Body of pancreas (tissue), 4 donors: ENCODE measurements at regions not wholly inside any gene's neighbourhood (a gene's known extent, or its start where the extent isn't known, plus 50 kb on each side); places are given as distances from the start of the nearest gene placed in this dataset.

Experiments
- ATAC-seq: fragments of 150-250 bp; one replicate; pipeline ENCODE4 v1.9.1; 2016
- DNase-seq, 4 donors: peaks; one replicate each; pipeline ENCODE4 v3.0.0-alpha.2; 2019
- H3K27ac ChIP-seq, 4 donors: fragments of 200-600 bp; sonication (generic); 1 replicate in 3 of 4; 2 replicates in 1 of 4; pipeline versions ENCODE4 v1.5.1 to v1.6.1; 2016 to 2019; ENCODE audit warnings: mild to moderate bottlenecking in 1 of 4, mixed read lengths in 1 of 4, moderate library complexity in 1 of 4
- H3K27me3 ChIP-seq, 2 donors: fragments of 200-600 bp; sonication (generic); one replicate each; pipeline ENCODE4 v1.6.0; 2016; ENCODE audit warnings: mild to moderate bottlenecking in 1 of 2
- H3K36me3 ChIP-seq, 2 donors: fragments of 200-600 bp; sonication (generic); replicated peaks in 1 of 2; 2 replicates each; pipeline ENCODE4 v1.5.1; 2016; ENCODE audit warnings: low read depth in 2 of 2; ENCODE audit not compliant: insufficient read depth in 1 of 2
- H3K4me1 ChIP-seq: fragments of 200-600 bp; sonication (generic); one replicate; pipeline ENCODE4 v1.6.0; 2016
- H3K4me3 ChIP-seq, 2 donors: fragments of 200-600 bp; sonication (generic); 1 replicate in 1 of 2; 2 replicates in 1 of 2; pipeline ENCODE4 v1.5.1; 2016 to 2019
- H3K9me3 ChIP-seq, 3 donors: fragments of 200-600 bp; sonication (generic); 1 replicate in 2 of 3; 2 replicates in 1 of 3; pipeline ENCODE4 v1.5.1; 2016
- POLR2A ChIP-seq, 3 donors: fragments of 450-650 bp; IDR thresholded peaks; one replicate each; pipeline ENCODE4 v1.6.1; 2016; ENCODE audit warnings: antibody characterized with exemption in 3 of 3, mild to moderate bottlenecking in 2 of 3
- WGBS, 2 donors: methylation state at CpG; one replicate each; pipeline ENCODE4 v1.1.5; 2017; 5-methylcytosine and 5-hydroxymethylcytosine counted together
- intact Hi-C: fragments of 100-400 bp; cut with DNase I; formaldehyde crosslinking; loops from one replicate; pipeline ENCODE4 v1.15.1; 2023
- TF ChIP-seq, protein P1 (sequence below), 7 experiments: fragments of 450-650 bp in 4 of 7; fragments of 200-600 bp in 3 of 7; sonication (generic) in 3 of 7; IDR thresholded peaks; one replicate each; pipeline ENCODE4 v1.5.1; 2016 to 2019; ENCODE audit warnings: antibody characterized with exemption in 7 of 7

DNA sequence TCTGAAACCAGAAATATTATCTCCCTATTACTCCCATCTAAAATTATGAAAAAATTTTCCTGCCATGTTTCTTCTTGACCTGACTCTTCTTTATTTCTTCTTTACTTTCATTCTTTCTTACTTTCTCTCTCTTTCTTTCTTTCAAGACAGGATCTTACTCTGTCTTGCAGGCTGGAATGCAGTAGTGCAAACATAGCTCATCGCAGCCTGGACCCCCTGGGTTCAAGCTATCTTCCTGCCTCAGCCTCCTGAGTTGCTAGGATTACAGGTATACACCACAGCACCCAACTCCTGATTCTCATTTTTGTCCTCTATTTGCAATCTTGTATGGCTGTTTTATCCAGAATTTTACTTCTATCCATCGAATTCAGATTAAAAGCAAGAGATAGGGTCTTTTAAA is 631.1 kb downstream of the TBC1D4 start:
- TF ChIP-seq, protein P1, sequence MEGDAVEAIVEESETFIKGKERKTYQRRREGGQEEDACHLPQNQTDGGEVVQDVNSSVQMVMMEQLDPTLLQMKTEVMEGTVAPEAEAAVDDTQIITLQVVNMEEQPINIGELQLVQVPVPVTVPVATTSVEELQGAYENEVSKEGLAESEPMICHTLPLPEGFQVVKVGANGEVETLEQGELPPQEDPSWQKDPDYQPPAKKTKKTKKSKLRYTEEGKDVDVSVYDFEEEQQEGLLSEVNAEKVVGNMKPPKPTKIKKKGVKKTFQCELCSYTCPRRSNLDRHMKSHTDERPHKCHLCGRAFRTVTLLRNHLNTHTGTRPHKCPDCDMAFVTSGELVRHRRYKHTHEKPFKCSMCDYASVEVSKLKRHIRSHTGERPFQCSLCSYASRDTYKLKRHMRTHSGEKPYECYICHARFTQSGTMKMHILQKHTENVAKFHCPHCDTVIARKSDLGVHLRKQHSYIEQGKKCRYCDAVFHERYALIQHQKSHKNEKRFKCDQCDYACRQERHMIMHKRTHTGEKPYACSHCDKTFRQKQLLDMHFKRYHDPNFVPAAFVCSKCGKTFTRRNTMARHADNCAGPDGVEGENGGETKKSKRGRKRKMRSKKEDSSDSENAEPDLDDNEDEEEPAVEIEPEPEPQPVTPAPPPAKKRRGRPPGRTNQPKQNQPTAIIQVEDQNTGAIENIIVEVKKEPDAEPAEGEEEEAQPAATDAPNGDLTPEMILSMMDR (IDR thresholded peaks at IDR 0.05), result no peak
- TF ChIP-seq POLR2A (IDR thresholded peaks at IDR 0.05), result no peak
- no peak overlapping the region for H3K27ac ChIP-seq
- peaks cover 0 to 6% (median 0%) of the 10 kb centered on the region in 3 donors for H3K9me3 ChIP-seq
- H3K36me3 ChIP-seq, result no peaks in the 10 kb centered on the region
- no peak for ATAC-seq
- 19 to 33% methylated on average over 2 of the region's 2 CpGs for WGBS, 2 donors
- no peaks in the 10 kb centered on the region for H3K27me3 ChIP-seq
- H3K4me3 ChIP-seq, result no peak overlapping the region
- intact Hi-C loops, result no loop called here
- no peaks in the 10 kb centered on the region for H3K4me1 ChIP-seq
- no peak for DNase-seq

DNA sequence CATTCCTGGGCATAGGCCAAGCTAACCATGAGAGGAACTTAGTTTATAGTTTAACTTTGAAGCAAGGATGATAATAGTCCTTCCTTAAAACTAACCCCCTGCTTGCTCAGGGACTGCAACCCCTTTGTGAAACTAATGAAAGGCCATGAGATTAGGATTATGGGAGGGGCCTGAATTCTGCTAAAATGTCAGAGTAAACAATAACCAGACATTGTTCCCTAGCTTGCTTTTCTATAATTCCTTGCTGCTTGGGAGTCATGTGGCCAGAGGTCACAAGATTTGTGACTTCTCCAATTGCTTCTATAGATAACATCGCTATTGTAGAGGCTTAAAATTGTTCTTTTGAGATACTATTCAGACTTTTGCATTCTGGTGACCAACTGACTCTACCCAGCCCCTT is 634.0 kb downstream of the TBC1D4 start:
- TF ChIP-seq, protein P1 (IDR thresholded peaks at IDR 0.05), result no peak
- no peak for TF ChIP-seq POLR2A (IDR thresholded peaks at IDR 0.05)
- H3K27ac ChIP-seq, result no peak overlapping the region
- no peaks in the 10 kb centered on the region for H3K4me1 ChIP-seq
- ATAC-seq (no peak), DNase-seq (no peak)
- 77 to 80% methylated on average over 1 of the region's 1 CpG for WGBS, 2 donors
- H3K27me3 ChIP-seq, result no peaks in the 10 kb centered on the region
- H3K9me3 ChIP-seq, result no peaks in the 10 kb centered on the region
- H3K4me3 ChIP-seq, result no peak overlapping the region
- intact Hi-C loops, result no loop called here
- H3K36me3 ChIP-seq, result no peaks in the 10 kb centered on the region

DNA sequence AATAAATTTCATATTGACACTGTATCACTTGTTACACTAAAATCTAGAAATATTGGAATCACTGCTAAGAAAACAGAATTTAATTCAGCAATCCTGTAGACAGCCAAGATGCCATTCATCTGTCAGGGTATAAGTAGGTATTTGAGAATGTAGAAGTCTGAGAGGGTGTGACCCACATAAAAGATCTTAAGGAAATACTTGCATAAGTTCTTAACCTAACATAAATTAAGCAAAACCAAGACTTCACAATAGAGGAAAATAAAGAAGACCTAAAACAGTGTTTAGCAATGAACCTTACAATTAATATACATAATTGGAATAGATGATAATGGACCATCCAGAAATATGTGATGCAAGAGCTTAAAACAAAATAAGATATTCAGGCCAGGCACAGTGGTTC is 636.2 kb downstream of the TBC1D4 start:
- Histone ChIP-seq H3K9me3 (no peaks in the 10 kb centered on the region), H3K4me1 (no peaks in the 10 kb centered on the region), H3K27me3 (no peaks in the 10 kb centered on the region), H3K4me3 (no peak overlapping the region), H3K36me3 (no peaks in the 10 kb centered on the region), H3K27ac (no peak overlapping the region)
- DNase-seq (no peak), ATAC-seq (no peak)
- intact Hi-C loops, result no loop called here
- TF ChIP-seq POLR2A (IDR thresholded peaks at IDR 0.05), result no peak
- TF ChIP-seq, protein P1 (IDR thresholded peaks at IDR 0.05), result no peak

DNA sequence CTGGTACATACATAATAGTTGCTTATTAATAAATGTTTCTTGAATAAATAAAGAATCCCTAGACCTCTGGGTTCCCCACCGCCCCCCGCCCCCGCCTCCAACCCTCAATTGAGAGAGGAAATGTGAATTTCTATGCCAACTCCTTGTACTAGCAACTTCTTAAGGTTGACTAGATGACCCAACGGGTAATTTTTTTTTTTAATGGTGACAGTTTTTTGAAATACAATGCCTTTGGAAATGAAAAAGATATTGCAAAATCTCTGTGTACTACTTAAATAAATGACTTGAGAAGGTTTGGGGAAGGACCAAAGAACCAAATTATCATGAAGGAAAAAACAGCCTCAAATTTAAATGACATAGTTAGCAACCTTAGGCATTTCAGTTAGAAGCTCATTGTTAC is 640.3 kb downstream of the TBC1D4 start:
- TF ChIP-seq, protein P1 (IDR thresholded peaks at IDR 0.05), result no peak
- TF ChIP-seq POLR2A (IDR thresholded peaks at IDR 0.05), result no peak
- WGBS, 2 donors, result 51 to 75% methylated on average over 4 of the region's 4 CpGs
- Histone ChIP-seq H3K4me3 (no peak overlapping the region), H3K27ac (no peak overlapping the region), H3K9me3 (no peaks in the 10 kb centered on the region), H3K4me1 (no peaks in the 10 kb centered on the region), H3K36me3 (no peaks in the 10 kb centered on the region), H3K27me3 (no peaks in the 10 kb centered on the region)
- DNase-seq (no peak), ATAC-seq (no peak)
- intact Hi-C loops, result no loop called here

DNA sequence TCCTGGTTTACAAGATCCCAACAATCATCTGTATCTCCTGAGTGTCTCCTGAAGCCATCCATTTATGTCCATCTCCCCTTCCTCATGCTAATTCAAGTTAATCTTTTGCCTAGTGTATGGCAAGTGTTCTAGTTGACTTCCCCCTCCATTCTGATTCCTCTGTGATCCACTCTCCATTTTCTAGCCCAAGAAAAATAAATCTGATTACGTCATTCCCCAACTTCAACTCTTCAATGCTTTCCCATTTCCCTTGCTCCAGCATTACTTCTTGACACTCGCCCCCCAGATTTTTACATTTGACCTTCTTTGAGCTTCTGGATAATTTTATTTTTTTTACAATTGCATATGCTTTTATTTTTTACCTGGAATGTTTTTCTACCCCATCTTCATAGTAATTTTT is 640.8 kb downstream of the TBC1D4 start:
- Histone ChIP-seq H3K4me1 (no peaks in the 10 kb centered on the region), H3K27ac (no peak overlapping the region), H3K27me3 (no peaks in the 10 kb centered on the region), H3K36me3 (no peaks in the 10 kb centered on the region), H3K4me3 (no peak overlapping the region), H3K9me3 (no peaks in the 10 kb centered on the region)
- WGBS, 2 donors, result 54 to 62% methylated on average over 2 of the region's 2 CpGs
- TF ChIP-seq, protein P1 (IDR thresholded peaks at IDR 0.05), result no peak
- TF ChIP-seq POLR2A (IDR thresholded peaks at IDR 0.05), result no peak
- no peak for DNase-seq
- ATAC-seq, result no peak
- intact Hi-C loops, result no loop called here
